ENCODE measurements at regions not wholly inside any gene's neighbourhood (a gene's known extent, or its start where the extent isn't known, plus 50 kb on each side); places are given as distances from the start of the nearest gene placed in this dataset.
"Not testable (repeated sequence)": the region's sequence is repeated elsewhere in the genome, so short reads cannot be mapped to it uniquely, and the experiment has no call there.

- TF ChIP-seq CTCF, POLR2A (IDR thresholded peaks at IDR 0.05): not testable (repeated sequence)
These were observed 129.3 kb upstream of the CCZ1B start for GRCh38 chr7:6955385-6955784.

Measured in ovary (tissue), 3 donors.